Ureter (tissue), 1 donor: ENCODE measurements at regions not wholly inside any gene's neighbourhood (a gene's known extent, or its start where the extent isn't known, plus 50 kb on each side); places are given as distances from the start of the nearest gene placed in this dataset.
"Not testable (repeated sequence)": the region's sequence is repeated elsewhere in the genome, so short reads cannot be mapped to it uniquely, and the experiment has no call there.

Experiments
- DNase-seq: peaks from one replicate; pipeline ENCODE4 v3.0.0-alpha.2; 2020; ENCODE audit warnings: low spot score
- donor health status: DM: yes; HTN: yes; CAD: no.

DNA sequence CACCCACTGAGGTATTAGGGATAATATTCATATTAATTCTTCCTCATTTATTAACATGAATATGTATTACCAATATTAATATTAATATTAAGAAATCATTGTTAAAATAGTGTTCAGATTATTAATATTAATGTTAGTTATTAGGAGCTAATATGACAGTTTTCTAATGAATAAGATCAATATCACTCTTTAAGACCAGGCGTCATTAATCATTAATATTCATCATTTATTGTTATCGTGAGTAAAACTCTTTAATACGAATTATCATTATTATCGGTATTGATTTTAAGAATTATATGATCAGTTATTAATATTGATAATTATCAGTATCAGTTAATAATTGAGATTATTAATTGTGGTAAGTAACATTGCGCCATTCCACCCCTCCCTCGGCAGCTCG is 101.0 kb upstream of the HMX1 start:
- not testable (repeated sequence) for DNase-seq

DNA sequence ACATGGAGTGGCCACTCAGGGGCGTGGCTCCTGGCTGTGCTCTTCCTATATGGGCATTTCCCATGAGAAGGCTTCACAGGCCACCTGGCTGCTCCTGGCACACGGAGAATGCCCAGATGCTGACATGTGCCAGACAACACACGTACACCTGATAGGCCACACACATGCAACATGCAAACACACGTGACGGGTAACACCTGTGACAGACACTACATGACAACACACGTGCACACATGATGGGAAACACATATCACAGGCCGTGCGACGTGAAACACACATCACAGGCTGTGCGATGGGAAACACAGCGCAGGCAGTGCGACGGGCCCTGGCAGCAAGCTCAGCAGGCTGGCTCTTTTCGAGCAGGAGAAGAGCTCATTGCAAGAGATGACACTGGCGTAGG is 94.3 kb upstream of the HMX1 start:
- not testable (repeated sequence) for DNase-seq

DNA sequence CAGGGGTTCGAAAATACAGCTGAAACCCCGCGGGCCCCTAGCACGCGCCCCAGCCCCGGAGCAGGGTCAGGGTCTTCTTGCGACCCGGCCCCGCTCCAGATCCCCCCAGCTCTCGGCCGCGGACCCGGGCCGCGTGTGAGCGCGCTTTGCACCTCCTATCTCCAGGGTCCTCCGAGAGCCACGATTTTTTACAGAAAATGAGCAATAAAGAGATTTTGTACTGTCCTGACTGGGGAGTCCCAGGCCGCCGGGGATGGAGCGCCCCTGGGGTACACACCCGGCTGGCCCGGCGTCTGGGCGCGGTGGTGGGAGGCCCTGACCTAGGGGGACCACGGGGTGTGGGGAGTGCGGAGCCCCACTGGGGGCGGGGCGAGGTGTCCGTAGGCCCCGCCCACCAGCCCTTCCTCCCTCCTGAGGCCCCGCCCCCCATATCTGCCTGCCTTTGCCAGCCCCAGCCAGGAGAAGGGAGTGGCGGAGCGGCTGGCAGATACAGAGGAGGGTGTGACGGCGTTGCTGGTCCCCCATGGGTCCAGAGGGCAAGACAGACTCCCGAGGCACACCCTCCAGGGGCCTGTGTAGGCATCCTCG is 92.7 kb upstream of the HMX1 start:
- DNase-seq, result peak; percentile 59

DNA sequence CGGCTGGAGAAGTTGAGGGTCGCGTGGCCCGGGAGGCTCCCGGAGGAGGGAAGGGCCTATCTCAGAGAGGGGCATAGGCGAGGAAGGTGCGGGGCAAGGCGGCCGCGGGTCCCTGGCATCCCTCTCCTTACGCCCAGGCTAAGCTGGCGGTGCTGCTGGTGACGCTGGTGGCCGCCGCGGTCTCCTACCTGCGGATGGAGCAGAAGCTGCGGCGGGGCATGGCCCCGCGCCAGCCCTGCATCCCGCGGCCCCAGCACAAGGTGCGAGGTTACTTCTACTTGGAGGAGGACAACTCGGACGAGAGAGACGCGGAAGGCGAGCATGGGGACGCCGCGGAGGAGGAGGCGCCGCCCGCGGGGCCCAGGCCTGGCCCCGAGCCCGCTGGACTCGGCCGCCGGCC is 91.9 kb upstream of the HMX1 start:
- not testable (repeated sequence) for DNase-seq

DNA sequence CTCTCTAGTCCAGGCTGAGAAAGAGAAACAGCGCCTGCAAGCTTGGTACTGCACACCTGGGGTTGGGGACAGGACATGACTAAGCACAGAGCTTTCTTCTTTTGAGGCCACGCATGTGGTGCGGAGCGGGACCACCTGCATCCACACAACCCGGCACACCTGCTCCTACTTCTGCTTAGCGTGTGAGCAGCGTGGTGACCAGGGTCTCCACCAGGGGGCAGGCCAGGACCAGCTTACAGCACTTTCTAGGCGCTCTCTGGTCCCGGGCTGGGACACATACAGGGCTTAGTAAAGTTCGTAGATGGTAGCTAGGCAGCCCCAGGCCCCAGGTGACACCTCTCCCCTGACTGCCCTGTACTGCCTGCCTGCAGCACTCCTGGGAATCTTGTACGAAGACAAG is 89.7 kb upstream of the HMX1 start:
- peak; percentile 74 for DNase-seq

DNA sequence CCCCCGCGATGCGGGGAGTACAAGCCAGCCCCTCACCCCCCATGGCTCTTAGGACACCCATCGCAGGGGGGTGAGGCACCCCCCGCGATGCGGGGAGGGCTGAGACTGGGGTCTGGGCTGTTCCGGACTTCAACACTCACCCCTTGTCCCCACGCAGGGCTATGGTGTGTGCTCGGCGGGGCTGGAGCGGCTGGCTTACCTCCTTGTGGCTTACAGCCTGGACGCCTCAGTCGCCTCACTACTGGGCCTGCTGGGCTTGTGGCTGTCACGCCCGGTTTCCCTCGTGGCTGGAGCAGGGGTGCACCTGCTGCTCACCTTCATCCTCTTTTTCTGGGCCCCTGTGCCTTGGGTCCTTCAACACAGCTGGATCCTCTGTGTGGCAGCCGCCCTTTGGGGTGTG is 87.8 kb upstream of the HMX1 start:
- not testable (repeated sequence) for DNase-seq

DNA sequence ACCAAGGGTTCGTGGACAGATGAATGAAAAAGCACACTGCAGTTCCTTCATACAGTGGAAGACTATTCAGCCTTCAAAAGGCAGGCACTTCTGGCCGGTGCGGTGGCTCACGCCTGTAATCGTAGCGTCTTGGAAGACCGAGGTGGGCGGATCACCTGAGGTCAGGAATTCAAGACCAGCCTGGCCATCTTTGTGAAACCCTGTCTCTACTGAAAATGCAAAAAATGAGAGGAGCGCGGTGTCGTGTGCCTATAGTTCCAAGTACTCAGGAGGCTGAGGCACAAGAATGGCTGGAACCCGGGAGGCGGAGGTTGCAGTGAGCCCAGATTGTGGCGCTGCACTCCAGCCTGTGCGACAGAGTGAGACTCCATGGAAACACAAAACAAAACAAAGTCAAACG is 82.4 kb upstream of the HMX1 start:
- DNase-seq, result peak; percentile 9

DNA sequence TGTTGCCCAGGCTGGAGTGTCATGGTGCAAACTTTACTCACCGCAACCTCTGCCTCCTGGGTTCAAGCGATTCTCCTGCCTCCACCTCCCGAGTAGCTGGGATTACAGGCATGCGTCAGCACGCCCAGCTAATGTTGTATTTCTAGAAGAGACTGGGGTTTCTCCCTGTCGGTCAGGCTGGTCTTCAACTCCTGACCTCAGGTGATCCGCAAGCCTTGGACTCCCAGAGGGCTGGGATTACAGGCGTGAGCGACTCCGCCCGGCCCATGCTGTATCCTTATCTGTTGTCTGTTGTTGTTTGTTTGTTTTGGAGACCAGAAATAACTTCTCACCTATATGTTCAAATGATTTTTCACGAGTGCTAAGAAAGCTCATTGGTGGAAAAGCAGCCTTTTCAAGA is 81.2 kb upstream of the HMX1 start:
- peak; percentile 19 for DNase-seq

DNA sequence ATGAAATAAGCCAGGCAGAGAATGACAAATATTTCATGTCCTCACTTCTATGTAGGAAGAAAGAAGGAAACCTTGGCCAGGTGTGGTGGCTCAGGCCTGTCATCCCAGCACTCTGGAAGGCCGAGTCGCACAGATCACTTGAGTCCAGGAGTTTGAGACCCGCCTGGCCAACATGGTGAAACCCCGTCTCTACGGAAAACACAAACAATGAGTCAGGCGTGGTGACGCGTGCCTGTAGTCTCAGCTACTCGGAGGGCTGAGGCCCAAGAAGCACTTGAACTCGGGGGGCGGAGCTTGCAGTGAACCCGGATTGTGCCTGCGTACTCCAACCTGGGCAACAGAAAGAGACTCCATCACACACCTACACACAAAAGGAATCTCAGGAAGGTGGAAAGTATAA is 80.5 kb upstream of the HMX1 start:
- DNase-seq, result not testable (repeated sequence)

DNA sequence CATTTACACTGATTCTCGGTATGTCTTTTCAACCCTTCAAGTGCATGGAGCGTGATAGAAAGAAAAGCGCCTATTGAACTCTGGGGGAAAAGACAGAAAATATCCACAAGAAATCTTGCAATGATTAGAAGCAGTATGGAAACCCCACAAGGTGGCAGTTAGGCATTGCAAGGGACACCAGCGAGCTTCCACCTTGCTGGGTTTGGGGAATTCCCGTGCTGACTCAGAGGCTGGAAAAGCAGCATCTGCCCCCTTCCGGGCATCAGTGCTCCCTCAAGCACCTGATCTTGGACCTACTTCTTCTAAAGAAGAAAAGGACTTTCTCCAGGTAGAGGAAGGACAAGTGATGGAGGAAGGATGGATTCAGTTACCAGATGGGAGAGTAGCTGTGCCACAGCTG is 73.9 kb upstream of the HMX1 start:
- not testable (repeated sequence) for DNase-seq

DNA sequence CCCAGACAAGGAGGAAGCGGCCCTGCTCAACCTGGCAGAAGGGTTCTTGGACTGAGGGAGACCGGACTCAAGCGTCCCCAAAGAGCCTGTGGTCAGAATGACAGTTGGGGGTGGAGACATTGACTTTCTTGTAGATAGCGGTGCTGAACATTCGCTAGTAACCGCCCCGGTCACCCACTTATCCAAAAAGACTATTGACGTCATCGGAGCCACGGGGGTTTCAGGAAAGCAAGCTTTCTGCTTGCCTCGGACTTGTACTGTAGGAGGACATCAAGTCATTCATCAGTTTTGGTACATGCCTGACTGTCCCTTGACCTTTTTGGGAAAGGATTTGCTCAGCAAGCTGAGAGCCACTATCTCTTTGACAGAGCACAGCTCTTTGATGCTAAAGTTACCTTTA is 71.7 kb upstream of the HMX1 start:
- DNase-seq, result not testable (repeated sequence)

DNA sequence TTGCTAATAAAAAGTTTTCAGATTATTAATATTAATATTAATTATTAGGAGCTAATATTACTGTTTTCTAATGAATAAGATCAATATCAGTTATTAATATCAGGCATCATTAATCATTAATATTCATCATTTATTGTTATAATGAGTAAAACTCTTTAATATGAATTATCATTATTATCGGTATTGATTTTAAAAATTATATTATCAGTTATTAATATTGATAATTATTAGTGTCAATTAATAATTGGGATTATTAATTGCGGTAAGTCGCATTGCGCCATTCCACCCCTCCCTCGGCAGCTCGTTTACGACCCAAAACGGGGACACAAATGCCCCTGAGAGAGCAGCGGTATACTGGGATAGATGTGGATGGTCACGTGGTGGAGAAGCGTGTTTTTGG is 70.4 kb upstream of the HMX1 start:
- not testable (repeated sequence) for DNase-seq

DNA sequence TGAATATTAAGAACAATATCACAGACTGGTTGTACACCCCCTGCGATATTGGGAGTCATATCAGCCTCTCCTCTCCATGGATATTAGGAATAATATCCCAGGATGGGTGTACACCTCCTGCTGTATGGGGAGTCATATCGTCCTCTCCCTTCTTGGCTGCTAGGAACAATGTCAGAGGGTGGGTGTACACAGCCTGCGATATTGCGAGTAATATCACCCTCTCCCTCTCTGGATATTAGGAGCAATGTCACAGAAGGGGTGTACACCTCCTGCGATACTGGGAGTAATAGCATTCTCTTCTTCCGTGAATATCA is 69.8 kb upstream of the HMX1 start:
- not testable (repeated sequence) for DNase-seq

DNA sequence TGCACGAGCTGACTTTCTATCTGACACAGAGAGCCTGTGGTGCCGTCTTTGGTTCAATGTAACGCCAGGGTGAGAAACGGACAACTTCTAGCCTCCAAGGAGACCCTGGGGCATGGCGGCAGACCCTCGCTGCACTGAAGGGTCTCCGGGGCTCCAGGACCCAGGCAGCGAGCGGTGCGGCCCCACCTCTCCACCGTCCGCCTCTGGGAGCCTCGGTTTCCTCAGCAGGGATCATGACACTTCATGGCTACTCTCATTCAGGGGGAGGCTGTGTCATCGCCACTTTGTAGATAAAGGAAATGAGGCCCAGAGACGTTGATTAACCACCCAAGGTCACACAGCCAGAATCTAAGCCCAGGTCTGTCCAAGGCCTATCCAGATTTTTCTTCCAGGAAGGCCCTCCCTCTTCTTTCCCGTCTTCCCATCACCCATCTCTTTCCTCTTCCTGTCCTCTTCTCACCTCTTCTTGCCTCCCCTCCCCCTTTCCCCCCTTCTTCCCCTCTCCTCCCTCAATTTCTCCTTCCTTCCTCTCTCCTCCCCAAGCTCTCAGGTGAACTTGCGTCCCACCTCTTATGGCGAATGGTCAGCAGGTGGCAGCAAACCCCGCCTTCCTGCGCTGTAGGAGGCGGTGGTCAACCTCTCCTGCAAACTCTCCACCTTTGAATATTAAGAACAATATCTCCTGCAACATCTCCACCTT is 69.3 kb upstream of the HMX1 start:
- no peak for DNase-seq

DNA sequence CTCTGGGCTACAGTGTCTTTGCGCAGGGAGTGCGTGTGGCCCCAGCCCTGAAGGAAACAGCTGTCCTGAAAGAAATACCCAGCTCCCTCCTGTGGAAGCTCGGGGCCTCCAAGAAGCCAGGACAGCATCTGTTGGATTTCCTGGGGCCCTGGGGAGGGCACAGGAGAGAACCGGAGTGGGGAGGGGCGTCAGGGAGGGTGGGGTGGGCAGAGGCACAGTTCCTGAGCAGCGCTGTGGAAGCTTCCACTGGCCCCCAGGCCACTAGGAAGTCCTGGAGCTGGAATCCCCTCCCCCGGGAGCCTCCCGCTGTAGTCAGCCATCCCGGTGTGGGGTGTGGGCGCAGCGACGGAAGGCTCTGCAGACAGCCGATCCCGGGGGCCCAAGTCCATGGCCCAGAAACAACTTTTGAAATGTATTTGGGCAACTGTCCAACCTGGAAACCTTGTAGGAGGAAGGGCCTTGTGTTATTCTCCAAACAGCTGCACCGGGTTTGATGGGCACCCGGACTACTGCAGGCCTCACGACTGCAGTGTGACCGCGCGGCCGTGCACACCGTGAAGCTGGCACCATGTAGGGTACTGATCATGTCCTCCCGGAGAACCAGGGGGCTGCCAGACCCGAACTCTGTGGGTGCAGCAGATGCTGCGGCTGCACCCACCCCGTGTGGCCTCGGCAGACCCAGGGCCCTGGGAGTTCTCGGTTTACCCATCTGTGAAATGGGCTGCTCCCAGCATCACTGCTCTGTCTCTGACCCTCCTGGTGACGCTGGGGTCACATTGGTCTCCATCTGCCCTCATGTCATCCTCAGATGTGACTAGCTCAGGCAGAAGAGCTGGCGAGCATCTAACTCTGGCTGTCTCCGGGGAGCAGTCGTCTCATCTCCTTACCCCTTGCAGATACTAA is 68.5 kb upstream of the HMX1 start:
- no peak for DNase-seq

DNA sequence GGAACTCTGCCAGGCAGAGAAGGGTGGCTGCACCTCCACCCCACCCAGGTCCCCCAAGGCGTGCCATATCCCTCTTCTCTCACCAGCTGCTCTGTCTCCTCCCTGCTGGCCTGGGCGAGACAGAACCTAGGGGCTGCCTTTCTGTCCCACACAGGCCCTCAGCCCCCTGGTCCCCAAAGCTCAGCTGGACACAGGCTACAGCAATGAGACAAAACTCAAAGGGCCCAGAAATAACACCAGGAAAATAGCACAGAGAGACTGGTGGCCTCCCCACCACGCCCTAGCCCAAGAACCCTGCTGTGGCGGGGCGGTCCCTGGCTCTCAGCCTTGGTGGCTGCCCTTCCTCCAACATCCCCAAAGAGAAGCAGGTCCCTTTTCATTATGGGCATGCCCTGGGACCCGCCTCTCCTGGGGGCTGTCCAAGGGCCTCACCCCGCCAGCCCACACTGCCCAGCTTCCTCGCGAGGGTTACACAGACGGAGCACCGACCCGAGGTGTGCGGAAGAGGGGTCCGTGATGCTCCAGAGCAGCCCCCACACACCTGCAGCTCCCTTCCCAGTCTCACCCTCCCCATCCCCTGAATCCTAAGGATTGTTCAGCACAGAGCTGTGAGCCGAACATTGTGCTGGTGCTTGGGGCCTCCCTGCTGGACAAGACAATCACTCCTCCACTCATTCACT is 67.7 kb upstream of the HMX1 start:
- DNase-seq, result no peak

DNA sequence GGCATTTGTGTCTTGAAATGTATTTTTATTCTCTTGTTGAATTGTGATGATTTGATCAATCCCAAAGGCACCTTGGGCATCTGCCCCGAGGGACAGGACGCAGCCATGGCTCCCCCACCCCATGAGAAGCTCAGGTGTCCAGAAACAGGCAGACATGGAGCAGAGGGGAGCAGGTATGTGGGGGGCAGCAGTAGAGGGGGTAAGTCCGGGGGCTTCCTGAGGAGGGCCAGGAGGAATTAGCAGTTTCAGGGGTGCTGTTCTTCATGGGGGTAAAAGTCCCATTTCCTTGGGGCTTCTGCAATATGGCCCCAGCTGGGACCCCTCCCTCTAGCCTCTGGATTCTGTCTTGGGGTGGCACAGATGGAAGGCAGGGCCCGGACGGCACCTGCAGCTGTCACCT is 67.0 kb upstream of the HMX1 start:
- no peak for DNase-seq

DNA sequence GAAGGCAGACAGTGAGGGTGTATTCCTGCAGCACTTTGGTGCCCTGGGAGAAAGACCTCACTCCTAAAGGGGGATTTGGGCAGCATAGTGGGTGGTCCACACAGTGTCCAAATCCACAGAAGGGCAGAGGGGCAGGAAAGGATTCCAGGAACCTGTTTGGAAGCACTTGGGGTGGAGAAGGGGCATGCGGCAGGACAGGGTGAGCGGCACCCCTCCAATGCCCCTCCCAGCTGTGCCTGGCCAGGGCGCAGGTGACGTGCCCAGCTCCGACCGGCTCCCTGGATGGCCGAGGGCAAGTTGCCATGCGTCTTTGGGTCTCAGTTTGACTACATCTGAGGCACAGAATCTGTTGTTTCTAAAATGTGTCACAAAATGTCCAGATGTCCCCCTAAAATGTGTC is 66.5 kb upstream of the HMX1 start:
- DNase-seq, result no peak

DNA sequence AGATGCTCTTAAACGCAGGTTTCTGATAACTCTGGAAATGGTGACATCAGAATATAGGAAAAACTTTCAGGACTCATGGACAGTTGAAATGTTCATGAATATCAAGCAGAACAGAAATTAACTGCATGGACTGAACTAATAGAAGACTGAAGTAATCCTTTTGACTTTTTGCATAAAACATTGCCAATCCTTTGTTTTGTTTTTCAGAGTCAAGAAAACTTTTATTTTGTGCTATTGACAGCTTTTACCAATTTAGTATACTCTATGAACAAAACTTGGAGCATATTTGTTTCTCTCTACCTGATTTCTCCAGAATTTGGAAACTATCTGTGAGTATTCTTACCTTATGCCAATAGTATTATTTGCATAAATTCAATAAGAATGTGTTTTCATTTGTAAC is 61.2 kb upstream of the HMX1 start:
- no peak for DNase-seq

DNA sequence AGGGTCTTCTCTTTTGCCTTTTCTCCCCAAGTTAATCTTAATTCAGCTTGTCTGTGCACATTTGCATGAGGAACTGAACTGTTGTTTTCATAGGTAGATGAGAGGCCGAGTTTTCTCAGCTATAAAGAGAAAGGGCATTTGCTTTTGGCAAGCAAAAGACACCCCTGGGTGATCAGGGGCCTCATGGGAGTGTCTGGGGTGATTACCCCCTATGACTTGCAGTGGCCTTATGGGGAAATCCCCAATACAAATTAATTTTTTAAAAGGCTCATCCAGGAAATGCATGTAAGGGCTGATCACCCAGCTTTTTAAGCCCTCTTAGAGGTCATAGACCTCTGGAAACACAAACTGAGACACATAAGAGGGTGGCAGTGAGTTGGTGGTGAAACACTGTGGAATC is 56.4 kb upstream of the HMX1 start:
- DNase-seq, result no peak

DNA sequence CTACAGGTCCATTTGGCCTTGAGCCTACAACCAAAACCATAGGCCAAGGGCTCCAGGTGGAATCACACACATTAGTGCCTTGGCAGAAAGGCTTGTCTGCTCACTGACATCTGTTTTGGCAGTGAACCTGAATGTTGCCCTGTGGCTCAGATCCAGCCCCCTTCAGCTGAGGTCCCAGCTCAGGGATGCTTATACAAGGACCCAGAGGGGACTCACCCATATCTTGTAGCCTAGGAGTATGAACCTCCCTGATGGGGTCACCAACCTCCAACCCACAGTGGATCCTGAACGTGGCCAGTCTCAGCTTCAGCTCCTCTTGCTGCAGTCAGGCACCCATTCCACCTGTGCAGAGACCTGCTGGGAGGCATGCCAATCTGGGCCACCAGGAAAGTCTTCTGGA is 50.8 kb upstream of the HMX1 start:
- peak; percentile 12 for DNase-seq

DNA sequence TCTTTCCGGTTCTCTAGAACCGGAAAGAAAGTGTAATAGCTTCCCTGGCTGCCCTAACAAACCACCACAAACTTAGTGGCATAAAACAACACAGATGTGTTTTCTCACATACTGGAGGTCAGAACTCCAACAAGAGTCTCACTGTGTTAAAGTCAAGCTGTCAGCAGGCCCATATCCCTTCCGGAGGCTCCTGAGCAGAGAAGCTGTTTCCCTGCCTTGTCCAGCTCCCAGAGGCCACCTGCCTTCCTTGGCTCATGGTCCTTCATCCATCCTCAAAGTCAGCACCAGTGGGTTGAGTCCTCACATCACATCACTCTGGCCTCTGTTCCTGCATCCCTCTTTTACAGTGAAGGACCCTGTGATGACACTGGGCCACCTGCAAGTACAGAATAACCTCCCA is 49.8 kb upstream of the HMX1 start:
- DNase-seq, result no peak
